HTR-8/SVneo (cell line): ENCODE measurements at regions not wholly inside any gene's neighbourhood (a gene's known extent, or its start where the extent isn't known, plus 50 kb on each side); places are given as distances from the start of the nearest gene placed in this dataset.
"Not testable (repeated sequence)": the region's sequence is repeated elsewhere in the genome, so short reads cannot be mapped to it uniquely, and the experiment has no call there.

Experiments
- DNase-seq: peaks from one replicate; pipeline ENCODE4 v3.0.0; 2011; ENCODE audit warnings: low spot score, mixed read lengths; ENCODE audit not compliant: insufficient read length
- FAIRE-seq: peaks from 2 replicates; lab custom pipeline; 2011; peaks lifted over from hg19 to GRCh38; lab: Jason Lieb, UNC

DNA sequence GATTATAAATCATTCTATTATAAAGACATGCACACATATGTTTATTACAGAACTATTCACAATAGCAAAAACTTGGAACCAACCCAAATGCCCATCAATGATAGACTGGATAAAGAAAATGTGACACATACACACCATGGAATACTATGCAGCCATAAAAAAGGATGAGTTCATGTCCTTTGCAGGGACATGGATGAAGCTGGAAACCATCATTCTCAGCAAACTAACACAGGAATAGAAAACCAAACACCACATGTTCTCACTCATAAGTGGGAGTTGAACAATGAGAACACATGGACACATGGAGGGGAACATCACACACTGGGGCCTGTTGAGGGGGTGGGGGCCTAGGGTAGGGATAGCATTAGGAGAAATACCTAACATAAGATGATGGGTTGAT, 168.4 kb downstream of the ZNF648 start:
- not testable (repeated sequence) for FAIRE-seq, DNase-seq

DNA sequence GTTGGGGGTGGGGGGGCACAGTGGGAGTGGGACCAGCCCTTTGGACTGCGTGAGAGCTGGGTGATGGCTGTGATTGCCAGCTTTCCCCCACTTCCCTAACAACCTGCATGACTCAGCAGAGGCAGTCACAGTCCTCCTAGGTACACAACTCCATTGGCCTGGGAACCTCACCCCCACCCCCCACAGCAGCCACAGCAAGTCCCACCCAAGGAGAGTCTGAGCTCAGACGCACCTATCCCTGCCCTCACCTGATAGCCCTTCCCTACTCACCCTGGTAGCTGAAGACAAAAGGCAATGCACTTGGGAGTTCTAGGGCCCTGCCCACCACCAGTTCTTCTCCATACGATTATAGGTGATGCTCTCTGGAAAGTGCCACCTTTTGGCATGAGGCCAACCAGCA, 188.9 kb downstream of the ZNF648 start:
- no peak for FAIRE-seq

DNA sequence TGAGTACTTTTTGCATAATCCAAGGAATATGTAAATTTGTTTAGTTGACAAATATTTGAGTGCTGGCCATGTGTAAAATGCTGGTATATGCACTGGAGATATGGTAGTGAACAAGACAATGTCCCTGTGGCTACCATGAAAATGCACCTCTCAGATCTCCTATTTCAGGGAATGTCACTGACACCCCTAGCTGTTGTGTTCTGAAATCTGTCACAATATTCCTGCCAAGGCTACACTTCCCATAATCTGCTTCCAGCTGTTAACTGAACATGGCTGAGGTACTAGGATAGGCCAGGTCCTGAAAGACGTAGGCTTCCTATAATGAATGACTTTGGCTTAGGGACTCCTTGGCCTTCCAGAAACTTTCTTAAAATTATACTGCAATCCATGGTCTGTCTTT, 197.8 kb downstream of the ZNF648 start:
- DNase-seq (no peak), FAIRE-seq (no peak)

More for the DNA sequence above, 188.9 kb downstream of the ZNF648 start:
- DNase-seq: no peak

DNA sequence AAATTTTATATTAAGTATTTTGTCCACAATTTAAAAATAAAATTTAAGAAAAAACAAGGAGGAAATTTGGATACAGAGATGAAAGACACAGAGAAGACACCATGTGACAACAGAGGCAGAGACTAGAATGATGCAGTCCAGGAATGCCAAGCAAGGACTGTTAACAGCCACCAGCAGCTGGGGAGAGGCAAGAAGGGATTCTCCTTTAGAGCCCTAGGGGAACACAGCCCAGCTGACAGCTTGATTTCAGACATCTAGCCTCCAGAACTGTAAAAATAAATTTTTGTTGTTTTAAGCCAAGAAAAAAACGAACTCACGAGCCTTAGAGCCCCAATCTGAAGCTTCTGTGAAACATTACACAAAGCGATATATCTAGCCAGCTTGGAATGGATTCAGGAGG, 198.5 kb downstream of the ZNF648 start:
- FAIRE-seq (no peak), DNase-seq (no peak)

DNA sequence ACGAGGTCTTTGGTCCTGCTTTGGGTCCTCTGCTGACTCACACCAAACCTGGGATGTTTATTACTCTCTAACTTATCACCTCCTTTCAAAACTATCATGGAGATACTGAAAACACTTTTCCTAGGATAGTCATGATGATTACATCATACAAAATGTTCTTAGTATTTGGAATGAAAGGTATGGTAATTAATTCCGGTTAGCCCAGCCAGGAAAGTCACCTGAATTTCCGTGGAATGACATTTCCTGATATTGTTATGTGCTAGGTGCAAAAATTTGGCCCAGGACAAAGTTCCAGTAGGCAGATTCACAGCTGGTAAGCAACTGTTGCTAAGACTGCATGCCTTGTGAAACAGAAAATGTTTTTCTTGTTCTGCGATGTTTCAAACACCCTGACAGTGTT, 203.4 kb downstream of the ZNF648 start:
- no peak for FAIRE-seq

More for the DNA sequence above, 203.4 kb downstream of the ZNF648 start:
- no peak for DNase-seq
